NT2/D1 (cell line): ENCODE measurements at regions not wholly inside any gene's neighbourhood (a gene's known extent, or its start where the extent isn't known, plus 50 kb on each side); places are given as distances from the start of the nearest gene placed in this dataset.

Experiments used
- SUZ12 ChIP-seq: IDR thresholded peaks from 2 replicates; pipeline ENCODE4 v1.6.1; 2011; ENCODE audit not compliant: insufficient read length, insufficient read depth; ENCODE audit errors: extremely low read depth
- YY1 ChIP-seq: IDR thresholded peaks from 2 replicates; pipeline ENCODE4 v1.6.1; 2011; ENCODE audit not compliant: insufficient read length, insufficient read depth

GRCh38 chr7:24075426-24075810 is 208.6 kb upstream of the NPY start:
- TF ChIP-seq SUZ12 (no peak), YY1 (no peak)
